Activated CD8-positive, alpha-beta T cell treated with anti-CD3 and anti-CD28 coated beads for 36 hours (primary cell): ENCODE measurements at regions not wholly inside any gene's neighbourhood (a gene's known extent, or its start where the extent isn't known, plus 50 kb on each side); places are given as distances from the start of the nearest gene placed in this dataset.

Source experiments
- ATAC-seq: fragments of 200-7000 bp; cut with Tn5 transposase; one replicate; pipeline ENCODE4 v1.10.0; 2021; ENCODE audit warnings: mild to moderate bottlenecking, moderate library complexity
- CTCF ChIA-PET: fragments of 350-600 bp; sonication (Branson Sonifier 250); formaldehyde crosslinking; loops from one replicate; lab custom pipeline; 2021; ENCODE audit warnings: antibody characterized with exemption; lab: Charles Lee
- POLR2A ChIA-PET: fragments of 350-600 bp; sonication (Branson Sonifier 250); formaldehyde crosslinking; loops from one replicate; lab custom pipeline; 2021; ENCODE audit warnings: antibody characterized with exemption; lab: Charles Lee
- DNase-seq: peaks from one replicate; pipeline ENCODE4 v3.0.0-alpha.2; 2020
- H3K27ac Mint-ChIP-seq: one replicate; pipeline ENCODE4 v1.8.0; 2021; ENCODE audit warnings: mild to moderate bottlenecking, mixed read lengths
- H3K27me3 Mint-ChIP-seq: one replicate; pipeline ENCODE4 v1.8.0; 2021; ENCODE audit warnings: mixed read lengths
- H3K36me3 Mint-ChIP-seq: one replicate; pipeline ENCODE4 v1.8.0; 2021; ENCODE audit warnings: low read depth, mixed read lengths
- H3K4me1 Mint-ChIP-seq: one replicate; pipeline ENCODE4 v1.8.0; 2021; ENCODE audit warnings: low read depth, mixed read lengths
- H3K4me3 Mint-ChIP-seq: one replicate; pipeline ENCODE4 v1.8.0; 2021; ENCODE audit warnings: mild to moderate bottlenecking, moderate library complexity, mixed read lengths
- H3K9me3 Mint-ChIP-seq: one replicate; pipeline ENCODE4 v1.8.0; 2021; ENCODE audit warnings: mixed read lengths
- intact Hi-C: fragments of 100-400 bp; cut with micrococcal nuclease; formaldehyde crosslinking; loops from one replicate; pipeline ENCODE4 v1.10.0; 2022
- TF ChIP-seq, protein P1 (sequence below): fragments of 200-600 bp; IDR thresholded peaks from one replicate; pipeline ENCODE4 v1.8.0; 2022; ENCODE audit warnings: antibody characterized with exemption, mild to moderate bottlenecking

GRCh38 chr3:5056111-5056391 is 66.0 kb upstream of the ARL8B start:
- Mint-ChIP-seq H3K36me3 (no peaks in the 10 kb centered on the region), H3K9me3 (no peaks in the 10 kb centered on the region), H3K4me3 (no peak overlapping the region), H3K27me3 (peaks cover 8% of the 10 kb centered on the region), H3K4me1 (peaks cover 49% of the 10 kb centered on the region), H3K27ac (no peak overlapping the region)
- DNase-seq (no peak), ATAC-seq (no peak)
- TF ChIP-seq, protein P1, sequence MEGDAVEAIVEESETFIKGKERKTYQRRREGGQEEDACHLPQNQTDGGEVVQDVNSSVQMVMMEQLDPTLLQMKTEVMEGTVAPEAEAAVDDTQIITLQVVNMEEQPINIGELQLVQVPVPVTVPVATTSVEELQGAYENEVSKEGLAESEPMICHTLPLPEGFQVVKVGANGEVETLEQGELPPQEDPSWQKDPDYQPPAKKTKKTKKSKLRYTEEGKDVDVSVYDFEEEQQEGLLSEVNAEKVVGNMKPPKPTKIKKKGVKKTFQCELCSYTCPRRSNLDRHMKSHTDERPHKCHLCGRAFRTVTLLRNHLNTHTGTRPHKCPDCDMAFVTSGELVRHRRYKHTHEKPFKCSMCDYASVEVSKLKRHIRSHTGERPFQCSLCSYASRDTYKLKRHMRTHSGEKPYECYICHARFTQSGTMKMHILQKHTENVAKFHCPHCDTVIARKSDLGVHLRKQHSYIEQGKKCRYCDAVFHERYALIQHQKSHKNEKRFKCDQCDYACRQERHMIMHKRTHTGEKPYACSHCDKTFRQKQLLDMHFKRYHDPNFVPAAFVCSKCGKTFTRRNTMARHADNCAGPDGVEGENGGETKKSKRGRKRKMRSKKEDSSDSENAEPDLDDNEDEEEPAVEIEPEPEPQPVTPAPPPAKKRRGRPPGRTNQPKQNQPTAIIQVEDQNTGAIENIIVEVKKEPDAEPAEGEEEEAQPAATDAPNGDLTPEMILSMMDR: no peak
- intact Hi-C loops: loop anchor here (5.0 kb wide), 2 partner anchors 69 to 224 kb away; no protein-coding TSS in a partner anchor
- CTCF ChIA-PET: interaction anchor here (1.0 to 10.9 kb wide), 8 partner anchors 15 to 345 kb away, joined by 3 to 153 read pairs (median 6); no protein-coding TSS in a partner anchor
- POLR2A ChIA-PET: interaction anchor here (4.9 kb wide), 1 partner anchor 71 kb away, joined by 31 read pairs; no protein-coding TSS in a partner anchor

- H3K27ac Mint-ChIP-seq: no peak overlapping the region
- no peaks in the 10 kb centered on the region for H3K9me3 Mint-ChIP-seq
- ChIA-PET CTCF (interaction anchor here (0.5 to 10.9 kb wide), 26 partner anchors 13 to 408 kb away, joined by 3 to 153 read pairs (median 4); partner anchors contain the start of gene BHLHE40), POLR2A (interaction anchor here (0.6 to 2.8 kb wide), 7 partner anchors 18 to 336 kb away, joined by 3 to 12 read pairs (median 4); no protein-coding TSS in a partner anchor)
- no peak overlapping the region for H3K4me3 Mint-ChIP-seq
- intact Hi-C loops: loop anchor here (5.0 kb wide), 2 partner anchors 70 to 225 kb away; no protein-coding TSS in a partner anchor
- DNase-seq: no peak
- no peak for ATAC-seq
- H3K36me3 Mint-ChIP-seq: no peaks in the 10 kb centered on the region
- H3K4me1 Mint-ChIP-seq: peaks cover 38% of the 10 kb centered on the region
- TF ChIP-seq, protein P1: no peak
- H3K27me3 Mint-ChIP-seq: peaks cover 11% of the 10 kb centered on the region
Observed at GRCh38 chr3:5057272-5057671, 64.8 kb upstream of the ARL8B start.

GRCh38 chr3:5057857-5058324 is 64.2 kb upstream of the ARL8B start:
- no peak overlapping the region for H3K27ac Mint-ChIP-seq
- POLR2A ChIA-PET: interaction anchor here (0.6 to 2.8 kb wide), 7 partner anchors 18 to 337 kb away, joined by 3 to 12 read pairs (median 4); no protein-coding TSS in a partner anchor
- no peak overlapping the region for H3K4me3 Mint-ChIP-seq

GRCh38 chr3:5058471-5058951 is 63.6 kb upstream of the ARL8B start:
- no peaks in the 10 kb centered on the region for H3K36me3 Mint-ChIP-seq
- ATAC-seq (no peak), DNase-seq (no peak)
- intact Hi-C loops: loop anchor here (1.0 to 5.0 kb wide), 3 partner anchors 71 to 347 kb away; no protein-coding TSS in a partner anchor
- ChIA-PET CTCF (interaction anchor here (0.6 to 10.9 kb wide), 19 partner anchors 10 to 409 kb away, joined by 3 to 153 read pairs (median 6); partner anchors contain the start of gene BHLHE40), POLR2A (interaction anchor here (1.2 to 2.8 kb wide), 4 partner anchors 72 to 80 kb away, joined by 3 to 12 read pairs (median 4); no protein-coding TSS in a partner anchor)
- H3K27me3 Mint-ChIP-seq: peaks cover 11% of the 10 kb centered on the region
- TF ChIP-seq, protein P1: no peak
- no peaks in the 10 kb centered on the region for H3K9me3 Mint-ChIP-seq
- H3K4me1 Mint-ChIP-seq: peaks cover 26% of the 10 kb centered on the region
- H3K27ac Mint-ChIP-seq: no peak overlapping the region
- H3K4me3 Mint-ChIP-seq: no peak overlapping the region

More at GRCh38 chr3:5057857-5058324, 64.2 kb upstream of the ARL8B start:
- CTCF ChIA-PET: interaction anchor here (0.5 to 10.9 kb wide), 32 partner anchors 11 to 409 kb away, joined by 3 to 153 read pairs (median 4); partner anchors contain the start of gene BHLHE40
- Mint-ChIP-seq H3K4me1 (peaks cover 32% of the 10 kb centered on the region), H3K9me3 (no peaks in the 10 kb centered on the region), H3K27me3 (peaks cover 11% of the 10 kb centered on the region), H3K36me3 (no peaks in the 10 kb centered on the region)
- DNase-seq: peak; percentile 93
- ATAC-seq: peak; percentile 95
- TF ChIP-seq, protein P1: peak; percentile 86
- intact Hi-C loops: loop anchor here (1.0 to 5.0 kb wide), 3 partner anchors 71 to 347 kb away; no protein-coding TSS in a partner anchor
